Urinary bladder (tissue), 3 donors: ENCODE measurements at regions not wholly inside any gene's neighbourhood (a gene's known extent, or its start where the extent isn't known, plus 50 kb on each side); places are given as distances from the start of the nearest gene placed in this dataset.

ENCODE experiments used
- DNase-seq: peaks from one replicate; pipeline ENCODE4 v3.0.0-alpha.2; 2015; ENCODE audit errors: extremely low spot score
- H3K27ac ChIP-seq: one replicate; pipeline ENCODE4 v1.5.1; 2013; ENCODE audit warnings: low read depth, mild to moderate bottlenecking, moderate library complexity
- H3K36me3 ChIP-seq: one replicate; pipeline ENCODE4 v1.6.1; 2013; ENCODE audit warnings: mild to moderate bottlenecking, moderate library complexity; ENCODE audit not compliant: insufficient read depth
- H3K4me1 ChIP-seq: one replicate; pipeline ENCODE4 v1.6.1; 2013; ENCODE audit warnings: mild to moderate bottlenecking, moderate library complexity; ENCODE audit not compliant: insufficient read depth
- H3K4me3 ChIP-seq: one replicate; pipeline ENCODE4 v1.5.1; 2013; ENCODE audit warnings: low read depth, low read length
- WGBS: extraction: QIAGEN DNeasy Blood & Tissue Kit; methylation state at CpG from one replicate; pipeline ENCODE4 v1.1.7; 2013; 5-methylcytosine and 5-hydroxymethylcytosine counted together
- donor health status: healthy with polysubstance abuse.
- donor health status: healthy.

- H3K36me3 ChIP-seq, result no peaks in the 10 kb centered on the region
- H3K4me3 ChIP-seq, result no peak overlapping the region
- H3K27ac ChIP-seq, result no peak overlapping the region
- WGBS, result 22% methylated on average over 3 of the region's 3 CpGs
- no peaks in the 10 kb centered on the region for H3K4me1 ChIP-seq
- DNase-seq, result no peak
Measured at GRCh38 chr2:162989507-162989906, 150.9 kb upstream of the KCNH7 start.

DNA sequence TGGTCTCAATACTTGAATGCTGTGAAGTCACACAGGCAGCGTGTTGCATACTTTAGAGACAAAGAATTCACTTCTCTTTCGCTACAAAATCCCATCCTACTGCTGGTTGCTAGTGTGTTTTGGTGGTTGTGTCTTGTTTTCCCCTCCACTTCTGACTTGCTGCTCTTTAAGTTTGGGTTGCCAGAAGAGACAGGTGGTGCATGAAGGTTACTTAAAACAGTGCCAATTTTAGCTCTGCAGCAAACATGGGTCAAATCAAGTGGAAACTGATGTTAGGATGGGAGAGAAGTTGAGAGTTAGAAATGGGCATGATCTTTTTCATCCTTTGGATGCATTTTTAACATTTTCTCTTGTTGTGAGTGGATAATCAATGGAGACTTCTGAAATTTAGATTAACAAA, 136.2 kb upstream of the KCNH7 start:
- WGBS, result 91% methylated on average over 2 of the region's 2 CpGs
- Histone ChIP-seq H3K4me3 (no peak overlapping the region), H3K36me3 (no peaks in the 10 kb centered on the region), H3K27ac (no peak overlapping the region), H3K4me1 (no peaks in the 10 kb centered on the region)
- DNase-seq, result no peak

GRCh38 chr2:162972383-162972782, 133.8 kb upstream of the KCNH7 start:
- H3K36me3 ChIP-seq, result no peaks in the 10 kb centered on the region
- DNase-seq, result no peak
- no peak overlapping the region for H3K4me3 ChIP-seq
- 90% methylated on average over 1 of the region's 1 CpG for whole genome bisulfite sequencing
- no peaks in the 10 kb centered on the region for H3K4me1 ChIP-seq
- no peak overlapping the region for H3K27ac ChIP-seq

GRCh38 chr2:162968306-162968705, 129.7 kb upstream of the KCNH7 start:
- Histone ChIP-seq H3K4me3 (no peak overlapping the region), H3K4me1 (no peaks in the 10 kb centered on the region), H3K36me3 (no peaks in the 10 kb centered on the region), H3K27ac (no peak overlapping the region)
- DNase-seq, result no peak
- WGBS, result 0% methylated on average over 1 of the region's 1 CpG

- DNase-seq, result no peak
- WGBS, result 24% methylated on average over 1 of the region's 1 CpG
- H3K27ac ChIP-seq, result no peak overlapping the region
- no peak overlapping the region for H3K4me3 ChIP-seq
- H3K36me3 ChIP-seq, result no peaks in the 10 kb centered on the region
- no peaks in the 10 kb centered on the region for H3K4me1 ChIP-seq
Measured at GRCh38 chr2:162967811-162968210, 129.2 kb upstream of the KCNH7 start.

DNA sequence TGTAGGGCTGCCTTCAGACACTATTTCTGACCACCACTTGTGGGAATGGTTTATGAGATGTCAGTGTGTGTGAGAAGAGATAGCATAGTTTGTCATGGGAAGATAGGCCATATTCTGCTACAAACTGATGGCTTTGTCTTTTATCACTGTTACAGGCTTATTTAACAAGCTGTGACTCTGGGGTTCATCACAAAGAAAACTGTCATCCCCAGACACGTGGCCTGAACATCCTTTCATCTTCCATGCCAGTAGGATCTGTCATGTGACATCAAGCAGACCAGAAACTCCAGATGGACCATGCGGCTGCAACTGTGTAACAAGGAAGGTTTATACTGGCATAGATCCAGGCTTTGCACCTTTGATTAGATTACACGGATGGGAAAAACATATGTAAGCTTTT, 128.6 kb upstream of the KCNH7 start:
- H3K36me3 ChIP-seq, result no peaks in the 10 kb centered on the region
- H3K4me1 ChIP-seq, result no peaks in the 10 kb centered on the region
- DNase-seq, result no peak
- WGBS, result 13% methylated on average over 3 of the region's 3 CpGs
- H3K4me3 ChIP-seq, result no peak overlapping the region
- H3K27ac ChIP-seq, result no peak overlapping the region

- Histone ChIP-seq H3K4me3 (no peak overlapping the region), H3K36me3 (no peaks in the 10 kb centered on the region), H3K4me1 (no peaks in the 10 kb centered on the region), H3K27ac (no peak overlapping the region)
- DNase-seq, result no peak
- 70% methylated on average over 5 of the region's 5 CpGs for WGBS
Measured at GRCh38 chr2:162965191-162965590, 126.6 kb upstream of the KCNH7 start.

DNA sequence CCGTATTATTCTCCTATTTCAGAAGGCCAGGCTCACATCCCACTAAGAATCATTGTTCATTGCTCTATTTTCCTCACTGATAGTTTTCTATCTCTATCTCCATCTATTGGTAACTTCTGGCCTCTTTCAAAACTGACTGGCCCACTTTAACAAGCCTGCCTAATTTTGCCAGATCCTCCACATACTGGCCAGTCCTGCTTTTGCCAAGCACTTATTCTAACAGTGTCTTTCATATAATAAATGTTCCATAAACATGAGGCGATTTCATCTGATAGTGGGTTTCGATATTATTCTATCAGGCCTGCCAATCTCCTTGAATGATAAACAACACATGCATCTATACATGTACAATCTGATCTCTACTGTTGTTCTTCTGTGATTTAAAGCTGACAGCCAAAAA, 125.9 kb upstream of the KCNH7 start:
- H3K4me1 ChIP-seq, result no peaks in the 10 kb centered on the region
- 73% methylated on average over 3 of the region's 3 CpGs for WGBS

DNA sequence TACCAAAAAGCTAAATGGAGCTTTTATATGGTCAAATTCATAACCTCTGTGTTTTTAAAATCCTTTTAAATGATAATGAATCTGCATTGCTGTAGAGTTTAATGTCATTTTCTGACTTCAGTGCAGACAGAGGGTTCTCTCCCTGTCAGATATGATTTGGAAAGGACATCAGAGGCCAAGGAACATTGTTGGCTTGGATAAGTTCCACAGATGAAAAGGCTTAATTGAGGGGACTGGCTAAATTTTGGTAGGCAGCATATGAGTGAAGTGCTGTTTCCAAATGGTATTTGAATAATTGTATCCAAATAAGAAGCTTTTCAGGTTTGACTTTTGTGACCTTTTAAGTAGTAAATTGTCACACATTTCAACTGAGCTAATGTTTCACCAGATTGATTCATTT, 124.6 kb upstream of the KCNH7 start:
- Histone ChIP-seq H3K4me3 (no peak overlapping the region), H3K4me1 (no peaks in the 10 kb centered on the region), H3K36me3 (no peaks in the 10 kb centered on the region), H3K27ac (no peak overlapping the region)
- DNase-seq, result no peak

More for the DNA sequence above, 125.9 kb upstream of the KCNH7 start:
- Histone ChIP-seq H3K4me3 (no peak overlapping the region), H3K36me3 (no peaks in the 10 kb centered on the region), H3K27ac (no peak overlapping the region)
- no peak for DNase-seq

GRCh38 chr2:162945785-162946184, 107.2 kb upstream of the KCNH7 start:
- Histone ChIP-seq H3K4me3 (no peak overlapping the region), H3K36me3 (no peaks in the 10 kb centered on the region), H3K27ac (no peak overlapping the region), H3K4me1 (no peaks in the 10 kb centered on the region)
- no peak for DNase-seq
- 76% methylated on average over 2 of the region's 2 CpGs for WGBS

DNA sequence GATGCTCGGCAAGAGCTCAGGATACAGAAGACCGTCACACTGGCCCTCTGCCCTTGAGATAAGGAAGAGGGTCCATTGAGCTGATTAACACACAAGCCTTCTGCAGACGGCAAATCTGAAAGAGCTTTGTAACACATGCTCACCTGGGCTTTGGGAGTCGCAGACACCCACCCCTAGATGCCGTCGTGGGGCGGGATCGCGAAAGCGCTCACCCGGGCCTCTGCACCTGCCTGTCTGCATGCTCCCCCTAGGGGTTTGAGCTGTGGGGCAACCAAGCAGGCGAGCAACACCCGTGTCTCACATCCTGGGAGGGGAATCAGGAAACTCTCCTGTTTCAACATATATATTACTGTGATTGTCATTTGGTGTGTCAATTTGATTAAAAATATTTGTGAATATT, 99.8 kb upstream of the KCNH7 start:
- H3K4me3 ChIP-seq, result no peak overlapping the region
- WGBS, result 69% methylated on average over 13 of the region's 13 CpGs
- no peaks in the 10 kb centered on the region for H3K36me3 ChIP-seq
- H3K27ac ChIP-seq, result no peak overlapping the region
- no peaks in the 10 kb centered on the region for H3K4me1 ChIP-seq
- no peak for DNase-seq

GRCh38 chr2:162934191-162934590, 95.6 kb upstream of the KCNH7 start:
- no peak for DNase-seq
- H3K4me3 ChIP-seq, result no peak overlapping the region

GRCh38 chr2:162932416-162932815, 93.8 kb upstream of the KCNH7 start:
- DNase-seq, result no peak
- H3K4me1 ChIP-seq, result no peaks in the 10 kb centered on the region
- H3K36me3 ChIP-seq, result no peaks in the 10 kb centered on the region
- H3K27ac ChIP-seq, result no peak overlapping the region
- H3K4me3 ChIP-seq, result no peak overlapping the region

More at GRCh38 chr2:162934191-162934590, 95.6 kb upstream of the KCNH7 start:
- Histone ChIP-seq H3K4me1 (no peaks in the 10 kb centered on the region), H3K36me3 (no peaks in the 10 kb centered on the region), H3K27ac (no peak overlapping the region)

DNA sequence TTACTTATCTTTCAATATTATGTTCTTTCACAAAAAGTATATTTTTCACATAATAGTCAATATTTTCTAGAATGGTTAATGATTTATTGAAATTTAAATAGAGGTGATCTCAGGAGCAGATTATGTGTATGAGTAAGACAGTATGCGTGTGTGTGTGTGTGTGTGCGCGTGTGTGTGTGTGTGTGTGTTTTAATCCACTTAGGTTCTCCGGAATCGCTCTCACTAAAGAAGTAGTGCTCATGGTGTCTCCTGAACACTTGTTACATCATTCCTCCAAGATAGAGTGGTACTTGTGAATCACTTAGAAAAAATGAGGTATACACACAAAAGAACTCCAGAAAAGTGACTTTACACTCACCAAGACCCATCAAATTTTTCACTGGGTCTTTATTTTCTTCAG, 91.0 kb upstream of the KCNH7 start:
- Histone ChIP-seq H3K27ac (no peak overlapping the region), H3K36me3 (no peaks in the 10 kb centered on the region), H3K4me1 (no peaks in the 10 kb centered on the region), H3K4me3 (no peak overlapping the region)
- no peak for DNase-seq
- 82% methylated on average over 5 of the region's 5 CpGs for WGBS

- no peak for DNase-seq
- Histone ChIP-seq H3K27ac (no peak overlapping the region), H3K36me3 (no peaks in the 10 kb centered on the region), H3K4me1 (no peaks in the 10 kb centered on the region), H3K4me3 (no peak overlapping the region)
- WGBS, result 48% methylated on average over 2 of the region's 2 CpGs
Measured at GRCh38 chr2:162928356-162928755, 89.8 kb upstream of the KCNH7 start.
